ENCODE measurements at regions not wholly inside any gene's neighbourhood (a gene's known extent, or its start where the extent isn't known, plus 50 kb on each side); places are given as distances from the start of the nearest gene placed in this dataset.

DNA sequence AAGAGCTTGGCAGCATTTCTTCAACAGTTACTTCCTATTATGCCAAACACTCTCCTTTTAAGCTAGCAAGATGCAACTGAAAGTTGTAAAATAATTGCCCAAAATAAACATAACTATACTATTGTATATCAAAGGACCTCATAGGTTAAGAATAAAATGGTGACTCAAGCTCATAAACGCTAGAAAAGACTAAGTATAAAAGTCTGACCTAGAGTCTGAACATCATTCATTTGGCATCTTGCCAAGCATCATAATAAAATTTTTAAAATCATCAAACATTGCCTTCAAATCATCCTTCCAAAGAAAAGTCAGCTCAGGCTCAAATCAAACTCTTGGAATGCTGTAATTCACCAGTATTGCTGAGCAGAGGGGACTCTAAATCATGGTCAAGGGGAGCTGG, 281.2 kb downstream of the QDPR start:
- intact Hi-C loops (cut with DNase I; ENCODE audit: low total_unique reads), result no loop called here
- Histone ChIP-seq H3K9me3 (no peaks in the 10 kb centered on the region), H3K27ac (no peak overlapping the region), H3K4me1 (peaks cover 0 to 5% of the 10 kb centered on the region in 2 donors), H3K36me3 (no peaks in the 10 kb centered on the region), H3K27me3 (no peaks in the 10 kb centered on the region), H3K4me3 (no peak overlapping the region)
- no peak for TF ChIP-seq POLR2A (IDR thresholded peaks at IDR 0.05)
- TF ChIP-seq, protein P1, sequence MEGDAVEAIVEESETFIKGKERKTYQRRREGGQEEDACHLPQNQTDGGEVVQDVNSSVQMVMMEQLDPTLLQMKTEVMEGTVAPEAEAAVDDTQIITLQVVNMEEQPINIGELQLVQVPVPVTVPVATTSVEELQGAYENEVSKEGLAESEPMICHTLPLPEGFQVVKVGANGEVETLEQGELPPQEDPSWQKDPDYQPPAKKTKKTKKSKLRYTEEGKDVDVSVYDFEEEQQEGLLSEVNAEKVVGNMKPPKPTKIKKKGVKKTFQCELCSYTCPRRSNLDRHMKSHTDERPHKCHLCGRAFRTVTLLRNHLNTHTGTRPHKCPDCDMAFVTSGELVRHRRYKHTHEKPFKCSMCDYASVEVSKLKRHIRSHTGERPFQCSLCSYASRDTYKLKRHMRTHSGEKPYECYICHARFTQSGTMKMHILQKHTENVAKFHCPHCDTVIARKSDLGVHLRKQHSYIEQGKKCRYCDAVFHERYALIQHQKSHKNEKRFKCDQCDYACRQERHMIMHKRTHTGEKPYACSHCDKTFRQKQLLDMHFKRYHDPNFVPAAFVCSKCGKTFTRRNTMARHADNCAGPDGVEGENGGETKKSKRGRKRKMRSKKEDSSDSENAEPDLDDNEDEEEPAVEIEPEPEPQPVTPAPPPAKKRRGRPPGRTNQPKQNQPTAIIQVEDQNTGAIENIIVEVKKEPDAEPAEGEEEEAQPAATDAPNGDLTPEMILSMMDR (IDR thresholded peaks at IDR 0.05), result no peak
- DNase-seq, result no peak

DNA sequence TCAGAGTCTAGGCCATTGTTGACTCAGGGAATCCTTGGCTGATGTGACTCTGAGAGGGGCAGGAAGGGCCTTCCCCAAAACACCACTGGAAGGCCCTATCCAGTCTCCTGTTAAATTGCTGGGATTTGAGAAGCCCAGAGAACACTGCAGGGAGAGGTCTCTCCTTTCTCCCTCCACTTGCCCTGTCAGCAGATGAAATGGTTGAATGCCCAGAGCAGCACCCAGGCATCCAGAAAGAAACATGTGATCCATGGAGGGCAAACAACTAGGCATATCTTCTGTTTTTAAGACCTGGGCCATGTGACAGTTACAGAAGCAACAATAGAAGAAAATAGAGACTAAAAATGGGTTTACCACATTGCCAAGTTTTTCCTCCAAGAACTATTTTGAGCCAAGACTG, 291.1 kb downstream of the QDPR start:
- Histone ChIP-seq H3K9me3 (no peaks in the 10 kb centered on the region), H3K27ac (no peak overlapping the region), H3K4me1 (no peaks in the 10 kb centered on the region), H3K36me3 (no peaks in the 10 kb centered on the region), H3K4me3 (no peak overlapping the region), H3K27me3 (no peaks in the 10 kb centered on the region)
- no peak for DNase-seq
- TF ChIP-seq, protein P1 (IDR thresholded peaks at IDR 0.05), result no peak
- TF ChIP-seq POLR2A (IDR thresholded peaks at IDR 0.05), result no peak
- intact Hi-C loops (cut with DNase I; ENCODE audit: low total_unique reads), result no loop called here

DNA sequence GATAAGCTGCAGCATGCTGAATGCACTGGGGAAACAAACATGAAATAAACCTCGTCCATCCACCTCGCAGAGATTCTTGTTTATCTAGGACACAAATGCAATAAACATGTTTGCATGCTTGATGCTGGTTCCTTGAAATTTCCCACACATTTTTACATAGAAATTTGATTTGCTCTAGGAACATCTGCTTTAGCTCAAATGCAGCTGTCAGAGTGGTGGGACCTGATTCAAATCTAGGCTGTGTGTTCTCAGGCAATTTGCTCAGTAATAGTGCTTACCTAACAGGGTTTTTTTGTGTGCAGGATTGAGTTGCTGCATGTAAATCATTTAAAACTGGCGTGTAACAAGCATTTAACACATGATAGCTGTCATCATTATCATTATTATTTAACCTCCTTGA, 293.1 kb downstream of the QDPR start:
- no peak for TF ChIP-seq POLR2A (IDR thresholded peaks at IDR 0.05)
- TF ChIP-seq, protein P1 (IDR thresholded peaks at IDR 0.05), result no peak

DNA sequence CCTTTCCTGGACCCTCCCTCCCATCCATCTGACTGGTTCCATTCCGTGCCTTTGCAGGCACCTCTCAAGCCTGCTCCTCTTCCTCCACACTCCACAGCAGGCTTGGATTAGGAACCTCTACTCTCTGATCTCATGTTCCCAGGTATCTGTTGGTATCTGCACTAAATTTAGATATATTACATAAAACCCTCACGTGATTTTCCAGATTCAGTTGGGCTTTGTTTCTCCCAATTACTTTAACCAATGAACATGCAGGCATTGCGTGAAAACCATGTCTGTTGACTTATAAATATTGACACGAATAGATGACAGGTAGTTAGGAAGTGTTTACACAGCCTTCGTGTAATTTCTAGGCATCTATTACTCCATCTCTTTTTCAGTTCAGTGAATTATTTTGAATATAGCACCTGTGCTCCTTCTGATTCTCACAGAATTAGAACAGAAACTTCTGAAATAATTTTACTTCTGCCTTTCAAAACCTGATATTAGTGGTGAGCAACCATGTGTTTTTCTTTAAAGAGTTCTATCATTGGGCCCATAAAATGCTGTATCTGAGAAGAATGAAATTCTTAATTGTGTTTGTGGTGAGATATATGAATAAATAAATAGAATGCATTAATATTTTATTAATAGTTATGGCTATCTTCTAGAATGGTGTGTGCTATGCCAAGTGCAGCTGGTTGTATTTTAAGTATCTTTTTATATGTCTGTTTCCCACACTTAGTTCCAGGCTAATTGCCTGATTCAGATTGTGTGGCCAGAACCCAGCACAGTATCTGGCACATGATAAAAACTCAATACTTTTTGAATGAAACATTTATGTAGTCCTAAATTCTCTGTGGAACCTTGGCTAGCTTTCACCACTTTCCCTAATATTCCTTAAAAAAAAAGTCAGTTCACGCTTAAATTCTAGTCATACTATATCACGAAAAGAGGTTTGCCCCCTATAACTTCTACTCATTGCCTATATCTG, 304.8 kb downstream of the QDPR start:
- Histone ChIP-seq H3K9me3 (no peaks in the 10 kb centered on the region), H3K4me1 (peaks cover 0 to 4% of the 10 kb centered on the region in 2 donors), H3K36me3 (no peaks in the 10 kb centered on the region), H3K4me3 (no peak overlapping the region), H3K27ac (no peak overlapping the region), H3K27me3 (no peaks in the 10 kb centered on the region)
- intact Hi-C loops (cut with DNase I; ENCODE audit: low total_unique reads), result no loop called here
- no peak for DNase-seq
- TF ChIP-seq, protein P1 (IDR thresholded peaks at IDR 0.05), result no peak
- no peak for TF ChIP-seq POLR2A (IDR thresholded peaks at IDR 0.05)

More for the DNA sequence above, 293.1 kb downstream of the QDPR start:
- DNase-seq, result peak in 1 of 2 donors; percentile 23
- H3K27ac ChIP-seq, result no peak overlapping the region
- intact Hi-C loops (cut with DNase I; ENCODE audit: low total_unique reads), result no loop called here
- no peak overlapping the region for H3K4me3 ChIP-seq
- H3K27me3 ChIP-seq, result no peaks in the 10 kb centered on the region
- H3K4me1 ChIP-seq, result no peaks in the 10 kb centered on the region
- H3K9me3 ChIP-seq, result no peaks in the 10 kb centered on the region
- no peaks in the 10 kb centered on the region for H3K36me3 ChIP-seq

DNA sequence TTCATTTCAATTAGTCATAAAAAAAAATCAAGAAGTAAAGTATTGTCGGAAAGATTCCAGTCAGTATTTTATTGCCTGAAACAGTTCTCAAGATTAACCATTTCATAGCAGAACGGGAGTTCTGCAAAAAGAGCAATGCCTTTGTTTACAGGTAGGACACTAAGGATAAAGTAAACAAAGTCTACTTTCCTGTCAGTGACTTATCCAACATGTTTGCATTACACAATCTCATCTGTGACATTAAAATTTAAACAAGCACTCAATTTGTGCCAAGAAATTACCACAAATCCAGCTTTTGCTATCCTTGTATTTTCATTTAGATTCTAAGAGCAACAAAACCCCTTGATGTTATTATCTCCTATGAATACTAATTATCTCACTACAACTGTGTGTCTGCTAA, 306.5 kb upstream of the LDB2 start:
- H3K27me3 ChIP-seq, result no peaks in the 10 kb centered on the region
- peaks cover 0 to 4% of the 10 kb centered on the region in 2 donors for H3K4me1 ChIP-seq
- H3K9me3 ChIP-seq, result no peaks in the 10 kb centered on the region
- H3K27ac ChIP-seq, result no peak overlapping the region
- TF ChIP-seq, protein P1 (IDR thresholded peaks at IDR 0.05), result no peak
- TF ChIP-seq POLR2A (IDR thresholded peaks at IDR 0.05), result no peak
- intact Hi-C loops (cut with DNase I; ENCODE audit: low total_unique reads), result no loop called here
- no peak for DNase-seq
- H3K4me3 ChIP-seq, result no peak overlapping the region
- no peaks in the 10 kb centered on the region for H3K36me3 ChIP-seq
